Vagina (tissue), 2 donors: ENCODE measurements at regions not wholly inside any gene's neighbourhood (a gene's known extent, or its start where the extent isn't known, plus 50 kb on each side); places are given as distances from the start of the nearest gene placed in this dataset.

Experiments
- DNase-seq, 2 donors: peaks; one replicate each; pipeline ENCODE4 v3.0.0-alpha.2; 2017; ENCODE audit errors: extremely low spot score in 2 of 2
- H3K27ac ChIP-seq: fragments of 200-600 bp; sonication (generic); one replicate; pipeline ENCODE4 v1.5.1; 2019
- H3K27me3 ChIP-seq: fragments of 200-600 bp; sonication (generic); one replicate; pipeline ENCODE4 v1.5.1; 2019
- H3K36me3 ChIP-seq, 2 donors: fragments of 200-600 bp; sonication (generic); one replicate each; pipeline ENCODE4 v1.5.1; 2017 to 2019
- H3K4me1 ChIP-seq: fragments of 200-600 bp; sonication (generic); one replicate; pipeline ENCODE4 v1.5.1; 2019
- H3K4me3 ChIP-seq, 2 donors: fragments of 200-600 bp; sonication (generic); 1 replicate in 1 of 2; 2 replicates in 1 of 2; pipeline ENCODE4 v1.5.1; 2016 to 2019
- H3K9me3 ChIP-seq: fragments of 200-600 bp; sonication (generic); one replicate; pipeline ENCODE4 v1.5.1; 2019
- CTCF ChIP-seq, 3 experiments: fragments of 450-650 bp in 2 of 3; fragments of 200-600 bp in 1 of 3; sonication (generic) in 1 of 3; IDR thresholded peaks; one replicate each; pipeline ENCODE4 v1.5.1; 2017 to 2019; ENCODE audit warnings: antibody characterized with exemption in 3 of 3, mild to moderate bottlenecking in 2 of 3, moderate library complexity in 2 of 3
- POLR2A ChIP-seq, 2 donors: fragments of 450-650 bp; IDR thresholded peaks; one replicate each; pipeline ENCODE4 v1.6.1; 2017; ENCODE audit warnings: antibody characterized with exemption in 2 of 2, mild to moderate bottlenecking in 2 of 2, moderate library complexity in 2 of 2
- POLR2AphosphoS5 ChIP-seq, 2 donors: sonication (generic); formaldehyde crosslinking; IDR thresholded peaks; one replicate each; pipeline ENCODE4 v1.9.0; 2017; ENCODE audit warnings: antibody characterized with exemption in 2 of 2, mild to moderate bottlenecking in 2 of 2, low read depth in 1 of 2; ENCODE audit not compliant: insufficient read depth in 1 of 2
- intact Hi-C: fragments of 100-400 bp; cut with DNase I; formaldehyde crosslinking; loops from one replicate; pipeline ENCODE4 v1.15.1; 2023

GRCh38 chr2:172193331-172194089 is 90.8 kb upstream of the DLX2 start:
- no peak for TF ChIP-seq POLR2A (IDR thresholded peaks at IDR 0.05)
- TF ChIP-seq POLR2AphosphoS5 (IDR thresholded peaks at IDR 0.05; ENCODE audit: insufficient read depth in 1 of 2, low read depth in 1 of 2), result no peak
- no peak for TF ChIP-seq CTCF (IDR thresholded peaks at IDR 0.05)
- intact Hi-C loops, result no loop called here
- Histone ChIP-seq H3K4me3 (no peak overlapping the region), H3K27ac (no peak overlapping the region), H3K27me3 (no peaks in the 10 kb centered on the region), H3K36me3 (no peaks in the 10 kb centered on the region), H3K9me3 (peaks cover 12% of the 10 kb centered on the region), H3K4me1 (no peaks in the 10 kb centered on the region)
- no peak for DNase-seq

- intact Hi-C loops, result no loop called here
- no peak overlapping the region for H3K4me3 ChIP-seq
- H3K9me3 ChIP-seq, result peaks cover 12% of the 10 kb centered on the region
- DNase-seq, result no peak
- H3K27ac ChIP-seq, result no peak overlapping the region
- no peaks in the 10 kb centered on the region for H3K4me1 ChIP-seq
- H3K27me3 ChIP-seq, result no peaks in the 10 kb centered on the region
- TF ChIP-seq POLR2AphosphoS5 (IDR thresholded peaks at IDR 0.05; ENCODE audit: insufficient read depth in 1 of 2, low read depth in 1 of 2), result no peak
- no peak for TF ChIP-seq CTCF (IDR thresholded peaks at IDR 0.05)
- no peaks in the 10 kb centered on the region for H3K36me3 ChIP-seq
These were observed 93.2 kb upstream of the DLX2 start for GRCh38 chr2:172195836-172196376.

GRCh38 chr2:172196768-172197431 is 94.2 kb upstream of the DLX2 start:
- Histone ChIP-seq H3K4me1 (no peaks in the 10 kb centered on the region), H3K27me3 (no peaks in the 10 kb centered on the region), H3K4me3 (no peak overlapping the region), H3K27ac (peak overlapping the region; percentile 31), H3K36me3 (no peaks in the 10 kb centered on the region), H3K9me3 (peaks cover 12% of the 10 kb centered on the region)
- no peak for DNase-seq
- intact Hi-C loops, result no loop called here
- TF ChIP-seq POLR2AphosphoS5 (IDR thresholded peaks at IDR 0.05; ENCODE audit: insufficient read depth in 1 of 2, low read depth in 1 of 2) (peak; percentile 17 to 88), CTCF (IDR thresholded peaks at IDR 0.05) (no peak)

GRCh38 chr2:172198361-172198760 is 95.7 kb upstream of the DLX2 start:
- Histone ChIP-seq H3K27me3 (no peaks in the 10 kb centered on the region), H3K4me1 (no peaks in the 10 kb centered on the region), H3K9me3 (peaks cover 11% of the 10 kb centered on the region), H3K4me3 (no peak overlapping the region), H3K36me3 (no peaks in the 10 kb centered on the region), H3K27ac (no peak overlapping the region)
- DNase-seq, result no peak
- intact Hi-C loops, result no loop called here
- TF ChIP-seq POLR2AphosphoS5 (IDR thresholded peaks at IDR 0.05; ENCODE audit: insufficient read depth in 1 of 2, low read depth in 1 of 2) (no peak), POLR2A (IDR thresholded peaks at IDR 0.05) (no peak), CTCF (IDR thresholded peaks at IDR 0.05) (no peak)

- no peak for DNase-seq
- intact Hi-C loops, result no loop called here
- no peak for TF ChIP-seq CTCF (IDR thresholded peaks at IDR 0.05)
- Histone ChIP-seq H3K36me3 (no peaks in the 10 kb centered on the region), H3K27me3 (no peaks in the 10 kb centered on the region), H3K27ac (no peak overlapping the region), H3K4me3 (no peak overlapping the region), H3K9me3 (peaks cover 5% of the 10 kb centered on the region), H3K4me1 (no peaks in the 10 kb centered on the region)
These were observed 96.2 kb upstream of the DLX2 start for GRCh38 chr2:172198908-172199307.
